A673 (cell line): ENCODE measurements at regions not wholly inside any gene's neighbourhood (a gene's known extent, or its start where the extent isn't known, plus 50 kb on each side); places are given as distances from the start of the nearest gene placed in this dataset.

Experiments
- CTCF ChIP-seq: fragments of 300-800, 200-600 bp; sonication (generic); conservative IDR thresholded peaks from 2 replicates; pipeline ENCODE4 v1.5.1; 2017; ENCODE audit warnings: low read depth, mild to moderate bottlenecking, antibody characterized with exemption, low read length, moderate library complexity, mixed read lengths
- EZH2 ChIP-seq: fragments of 200-600 bp; sonication (generic); IDR thresholded peaks from 2 replicates; pipeline ENCODE4 v1.6.1; 2017; ENCODE audit warnings: borderline replicate concordance, low read depth, mild to moderate bottlenecking, mixed read lengths, antibody characterized with exemption, low read length; ENCODE audit not compliant: poor library complexity, severe bottlenecking

- TF ChIP-seq CTCF (no peak), EZH2 (no peak)
Observed at GRCh38 chr1:94325377-94326302, 88.3 kb upstream of the ARHGAP29 start.
